Activated CD4-positive, alpha-beta memory T cell treated with anti-CD3 and anti-CD28 coated beads for 36 hours (primary cell): ENCODE measurements at regions not wholly inside any gene's neighbourhood (a gene's known extent, or its start where the extent isn't known, plus 50 kb on each side); places are given as distances from the start of the nearest gene placed in this dataset.

Experiments used
- CTCF ChIA-PET: fragments of 350-600 bp; sonication (Branson Sonifier 250); formaldehyde crosslinking; loops from one replicate; lab custom pipeline; 2021; ENCODE audit warnings: antibody characterized with exemption, inconsistent platforms; lab: Charles Lee
- POLR2A ChIA-PET: fragments of 350-600 bp; sonication (Branson Sonifier 250); formaldehyde crosslinking; loops from one replicate; lab custom pipeline; 2021; ENCODE audit warnings: antibody characterized with exemption; lab: Charles Lee
- DNase-seq: peaks from one replicate; pipeline ENCODE4 v3.0.0-alpha.2; 2020
- H3K27ac Mint-ChIP-seq: one replicate; pipeline ENCODE4 v1.8.0; 2021; ENCODE audit warnings: mixed read lengths
- H3K27me3 Mint-ChIP-seq: one replicate; pipeline ENCODE4 v1.8.0; 2021; ENCODE audit warnings: mixed read lengths
- H3K36me3 Mint-ChIP-seq: one replicate; pipeline ENCODE4 v1.8.0; 2021; ENCODE audit warnings: mixed read lengths
- H3K4me1 Mint-ChIP-seq: one replicate; pipeline ENCODE4 v1.8.0; 2021; ENCODE audit warnings: low read depth, mixed read lengths
- H3K4me3 Mint-ChIP-seq: one replicate; pipeline ENCODE4 v1.8.0; 2021; ENCODE audit warnings: mild to moderate bottlenecking, mixed read lengths
- H3K9me3 Mint-ChIP-seq: one replicate; pipeline ENCODE4 v1.8.0; 2021; ENCODE audit warnings: mixed read lengths
- intact Hi-C: fragments of 100-400 bp; cut with micrococcal nuclease; formaldehyde crosslinking; loops from one replicate; pipeline ENCODE4 v1.15.1; 2023

- H3K4me3 Mint-ChIP-seq: no peak overlapping the region
- no peaks in the 10 kb centered on the region for H3K4me1 Mint-ChIP-seq
- no peak overlapping the region for H3K27ac Mint-ChIP-seq
- DNase-seq: no peak
- intact Hi-C loops: no loop called here
- H3K36me3 Mint-ChIP-seq: peaks cover 2% of the 10 kb centered on the region
- peaks cover 12% of the 10 kb centered on the region for H3K9me3 Mint-ChIP-seq
- ChIA-PET POLR2A (no interaction called here), CTCF (no interaction called here)
- H3K27me3 Mint-ChIP-seq: peaks cover 6% of the 10 kb centered on the region
Observed at GRCh38 chr15:79230766-79231165, 51.8 kb upstream of the ANKRD34C start.

- ChIA-PET POLR2A (no interaction called here), CTCF (interaction anchor here (1.3 to 1.4 kb wide), 2 partner anchors 38 to 39 kb away, joined by 4 to 5 read pairs; no protein-coding TSS in a partner anchor)
- Mint-ChIP-seq H3K9me3 (no peaks in the 10 kb centered on the region), H3K4me3 (no peak overlapping the region), H3K4me1 (no peaks in the 10 kb centered on the region), H3K36me3 (peaks cover 2% of the 10 kb centered on the region), H3K27me3 (peaks cover 14% of the 10 kb centered on the region), H3K27ac (no peak overlapping the region)
- intact Hi-C loops: no loop called here
- no peak for DNase-seq
Observed at GRCh38 chr15:79222808-79223207, 59.7 kb upstream of the ANKRD34C start.

- peaks cover 19% of the 10 kb centered on the region for H3K27me3 Mint-ChIP-seq
- ChIA-PET POLR2A (no interaction called here), CTCF (interaction anchor here (1.4 kb wide), 1 partner anchor 37 kb away, joined by 5 read pairs; no protein-coding TSS in a partner anchor)
- no peak overlapping the region for H3K27ac Mint-ChIP-seq
- no peak for DNase-seq
- no peaks in the 10 kb centered on the region for H3K9me3 Mint-ChIP-seq
- intact Hi-C loops: no loop called here
- H3K36me3 Mint-ChIP-seq: no peaks in the 10 kb centered on the region
- H3K4me1 Mint-ChIP-seq: no peaks in the 10 kb centered on the region
- H3K4me3 Mint-ChIP-seq: no peak overlapping the region
Observed at GRCh38 chr15:79221696-79222095, 60.8 kb upstream of the ANKRD34C start.

GRCh38 chr15:79219393-79220056, 63.0 kb upstream of the ANKRD34C start:
- ChIA-PET CTCF (no interaction called here), POLR2A (no interaction called here)
- Mint-ChIP-seq H3K4me1 (no peaks in the 10 kb centered on the region), H3K4me3 (no peak overlapping the region), H3K27me3 (peaks cover 27% of the 10 kb centered on the region), H3K9me3 (no peaks in the 10 kb centered on the region), H3K27ac (no peak overlapping the region), H3K36me3 (no peaks in the 10 kb centered on the region)
- no peak for DNase-seq
- intact Hi-C loops: no loop called here

GRCh38 chr15:79218588-79219200, 63.8 kb upstream of the ANKRD34C start:
- peaks cover 26% of the 10 kb centered on the region for H3K27me3 Mint-ChIP-seq
- no peaks in the 10 kb centered on the region for H3K4me1 Mint-ChIP-seq
- ChIA-PET POLR2A (no interaction called here), CTCF (no interaction called here)
- H3K4me3 Mint-ChIP-seq: no peak overlapping the region
- no peaks in the 10 kb centered on the region for H3K36me3 Mint-ChIP-seq
- H3K9me3 Mint-ChIP-seq: no peaks in the 10 kb centered on the region
- intact Hi-C loops: no loop called here
- H3K27ac Mint-ChIP-seq: no peak overlapping the region
- DNase-seq: no peak

- Mint-ChIP-seq H3K27ac (no peak overlapping the region), H3K27me3 (peaks cover 31% of the 10 kb centered on the region), H3K4me1 (no peaks in the 10 kb centered on the region), H3K36me3 (no peaks in the 10 kb centered on the region), H3K4me3 (no peak overlapping the region), H3K9me3 (no peaks in the 10 kb centered on the region)
- POLR2A ChIA-PET: no interaction called here
- DNase-seq: no peak
- CTCF ChIA-PET: interaction anchor here (2.0 kb wide), 1 partner anchor 29 kb away, joined by 6 read pairs; no protein-coding TSS in a partner anchor
- intact Hi-C loops: no loop called here
Observed at GRCh38 chr15:79213650-79214049, 68.9 kb upstream of the ANKRD34C start.

GRCh38 chr15:79212589-79213157, 69.8 kb upstream of the ANKRD34C start:
- no peaks in the 10 kb centered on the region for H3K4me1 Mint-ChIP-seq
- no peak overlapping the region for H3K4me3 Mint-ChIP-seq
- H3K27me3 Mint-ChIP-seq: peaks cover 33% of the 10 kb centered on the region
- intact Hi-C loops: no loop called here
- DNase-seq: no peak
- H3K27ac Mint-ChIP-seq: no peak overlapping the region
- ChIA-PET POLR2A (no interaction called here), CTCF (no interaction called here)
- no peaks in the 10 kb centered on the region for H3K9me3 Mint-ChIP-seq
- no peaks in the 10 kb centered on the region for H3K36me3 Mint-ChIP-seq

- POLR2A ChIA-PET: no interaction called here
- H3K36me3 Mint-ChIP-seq: no peaks in the 10 kb centered on the region
Observed at GRCh38 chr15:79211481-79211880, 71.0 kb upstream of the ANKRD34C start.

GRCh38 chr15:79209690-79210089, 72.8 kb upstream of the ANKRD34C start:
- Mint-ChIP-seq H3K9me3 (no peaks in the 10 kb centered on the region), H3K27me3 (peaks cover 28% of the 10 kb centered on the region), H3K4me3 (no peak overlapping the region), H3K36me3 (no peaks in the 10 kb centered on the region), H3K27ac (no peak overlapping the region), H3K4me1 (no peaks in the 10 kb centered on the region)
- CTCF ChIA-PET: interaction anchor here (4.3 kb wide), 1 partner anchor 25 kb away, joined by 15 read pairs; no protein-coding TSS in a partner anchor
- intact Hi-C loops: no loop called here
- POLR2A ChIA-PET: no interaction called here
- no peak for DNase-seq

More at GRCh38 chr15:79211481-79211880, 71.0 kb upstream of the ANKRD34C start:
- CTCF ChIA-PET: no interaction called here
- no peaks in the 10 kb centered on the region for H3K4me1 Mint-ChIP-seq
- H3K27ac Mint-ChIP-seq: no peak overlapping the region
- H3K4me3 Mint-ChIP-seq: no peak overlapping the region
- intact Hi-C loops: no loop called here
- H3K27me3 Mint-ChIP-seq: peaks cover 35% of the 10 kb centered on the region
- DNase-seq: no peak
- no peaks in the 10 kb centered on the region for H3K9me3 Mint-ChIP-seq

GRCh38 chr15:79209116-79209515, 73.4 kb upstream of the ANKRD34C start:
- Mint-ChIP-seq H3K4me1 (no peaks in the 10 kb centered on the region), H3K4me3 (no peak overlapping the region), H3K9me3 (no peaks in the 10 kb centered on the region), H3K27me3 (peaks cover 24% of the 10 kb centered on the region), H3K27ac (no peak overlapping the region), H3K36me3 (no peaks in the 10 kb centered on the region)
- DNase-seq: no peak
- ChIA-PET CTCF (interaction anchor here (1.1 to 4.3 kb wide), 2 partner anchors 8 to 24 kb away, joined by 3 to 15 read pairs; no protein-coding TSS in a partner anchor), POLR2A (no interaction called here)
- intact Hi-C loops: no loop called here

- no peak overlapping the region for H3K27ac Mint-ChIP-seq
- H3K27me3 Mint-ChIP-seq: peaks cover 21% of the 10 kb centered on the region
- H3K9me3 Mint-ChIP-seq: no peaks in the 10 kb centered on the region
- H3K4me3 Mint-ChIP-seq: no peak overlapping the region
- H3K4me1 Mint-ChIP-seq: no peaks in the 10 kb centered on the region
- CTCF ChIA-PET: interaction anchor here (0.7 to 4.3 kb wide), 5 partner anchors 9 to 180 kb away, joined by 3 to 15 read pairs (median 3); no protein-coding TSS in a partner anchor
- intact Hi-C loops: no loop called here
- POLR2A ChIA-PET: no interaction called here
- H3K36me3 Mint-ChIP-seq: no peaks in the 10 kb centered on the region
- DNase-seq: no peak
Observed at GRCh38 chr15:79208179-79208578, 74.3 kb upstream of the ANKRD34C start.

GRCh38 chr15:79206940-79207339, 75.6 kb upstream of the ANKRD34C start:
- DNase-seq: no peak
- H3K27ac Mint-ChIP-seq: no peak overlapping the region
- no peaks in the 10 kb centered on the region for H3K9me3 Mint-ChIP-seq
- H3K4me3 Mint-ChIP-seq: no peak overlapping the region
- peaks cover 20% of the 10 kb centered on the region for H3K27me3 Mint-ChIP-seq
- POLR2A ChIA-PET: no interaction called here
- no peaks in the 10 kb centered on the region for H3K36me3 Mint-ChIP-seq
- H3K4me1 Mint-ChIP-seq: no peaks in the 10 kb centered on the region
- CTCF ChIA-PET: interaction anchor here (1.3 to 4.3 kb wide), 2 partner anchors 22 to 179 kb away, joined by 7 to 15 read pairs; no protein-coding TSS in a partner anchor
- intact Hi-C loops: no loop called here
